ENCODE measurements at regions not wholly inside any gene's neighbourhood (a gene's known extent, or its start where the extent isn't known, plus 50 kb on each side); places are given as distances from the start of the nearest gene placed in this dataset.
"Not testable (repeated sequence)": the region's sequence is repeated elsewhere in the genome, so short reads cannot be mapped to it uniquely, and the experiment has no call there.

GRCh38 chr14:28373721-28374120 is 392.9 kb upstream of the FOXG1 start:
- H3K27ac ChIP-seq, result no peak overlapping the region
- no peak overlapping the region for H2AFZ ChIP-seq
- no peaks in the 10 kb centered on the region for H3K9me3 ChIP-seq (ENCODE audit: low read depth)
- no peaks in the 10 kb centered on the region for H4K20me1 ChIP-seq (ENCODE audit: insufficient read depth)
- in situ Hi-C loops (cut with MboI), result no loop called here
- DNase-seq, result no peak
- H3F3A ChIP-seq (ENCODE audit: insufficient read depth), result no peaks in the 10 kb centered on the region
- H3K36me3 ChIP-seq (ENCODE audit: low read depth), result no peaks in the 10 kb centered on the region
- H3K27me3 ChIP-seq (replicated peaks; ENCODE audit: insufficient read depth), result no peaks in the 10 kb centered on the region
- no peaks in the 10 kb centered on the region for H3K9me2 ChIP-seq (ENCODE audit: insufficient read depth)
- H3K4me2 ChIP-seq (ENCODE audit: unreplicated experiment), result no peak overlapping the region
- WGBS, 2 experiments (ENCODE audit: low coverage in 1 of 2, low lambda C conversion rate in 2 of 2, missing lambda C conversion rate in 2 of 2), result 32 to 39% methylated on average over 3 of the region's 3 CpGs
- H3K4me3 ChIP-seq, result no peak overlapping the region
- TF ChIP-seq EZH2 (IDR thresholded peaks at IDR 0.05; ENCODE audit: insufficient read depth, poor library complexity, severe bottlenecking), result no peak
- no peak for TF ChIP-seq EZH2phosphoT487 (IDR thresholded peaks at IDR 0.05; ENCODE audit: insufficient read depth, low read depth)
- H3K79me2 ChIP-seq (ENCODE audit: insufficient read depth), result no peaks in the 10 kb centered on the region
- no peaks in the 10 kb centered on the region for H3K4me1 ChIP-seq (ENCODE audit: insufficient read depth)
- H3K9ac ChIP-seq, result no peak overlapping the region

- no peak overlapping the region for H3K4me3 ChIP-seq
- H3K9me3 ChIP-seq (ENCODE audit: low read depth), result no peaks in the 10 kb centered on the region
- no peaks in the 10 kb centered on the region for H3K9me2 ChIP-seq (ENCODE audit: insufficient read depth)
- TF ChIP-seq EZH2phosphoT487 (IDR thresholded peaks at IDR 0.05; ENCODE audit: insufficient read depth, low read depth), result no peak
- TF ChIP-seq EZH2 (IDR thresholded peaks at IDR 0.05; ENCODE audit: insufficient read depth, poor library complexity, severe bottlenecking), result no peak
- no peaks in the 10 kb centered on the region for H3K27me3 ChIP-seq (replicated peaks; ENCODE audit: insufficient read depth)
- no peak overlapping the region for H3K9ac ChIP-seq
- H4K20me1 ChIP-seq (ENCODE audit: insufficient read depth), result no peaks in the 10 kb centered on the region
- H3K27ac ChIP-seq, result no peak overlapping the region
- H3K4me1 ChIP-seq (ENCODE audit: insufficient read depth), result no peaks in the 10 kb centered on the region
- no peak for DNase-seq
- H3K79me2 ChIP-seq (ENCODE audit: insufficient read depth), result no peaks in the 10 kb centered on the region
- H2AFZ ChIP-seq, result no peak overlapping the region
- H3K36me3 ChIP-seq (ENCODE audit: low read depth), result no peaks in the 10 kb centered on the region
- in situ Hi-C loops (cut with MboI), result no loop called here
- H3K4me2 ChIP-seq (ENCODE audit: unreplicated experiment), result no peak overlapping the region
- H3F3A ChIP-seq (ENCODE audit: insufficient read depth), result no peaks in the 10 kb centered on the region
Measured at GRCh38 chr14:28375295-28375694, 391.3 kb upstream of the FOXG1 start.

GRCh38 chr14:28381656-28382055 is 384.9 kb upstream of the FOXG1 start:
- Histone ChIP-seq H3K4me2 (ENCODE audit: unreplicated experiment) (no peak overlapping the region), H3F3A (ENCODE audit: insufficient read depth) (no peaks in the 10 kb centered on the region), H3K27ac (no peak overlapping the region), H3K36me3 (ENCODE audit: low read depth) (no peaks in the 10 kb centered on the region), H3K9ac (no peak overlapping the region), H2AFZ (no peak overlapping the region), H3K9me3 (ENCODE audit: low read depth) (no peaks in the 10 kb centered on the region), H3K9me2 (ENCODE audit: insufficient read depth) (no peaks in the 10 kb centered on the region), H3K4me3 (no peak overlapping the region), H4K20me1 (ENCODE audit: insufficient read depth) (no peaks in the 10 kb centered on the region), H3K79me2 (ENCODE audit: insufficient read depth) (no peaks in the 10 kb centered on the region), H3K27me3 (replicated peaks; ENCODE audit: insufficient read depth) (no peaks in the 10 kb centered on the region), H3K4me1 (ENCODE audit: insufficient read depth) (no peaks in the 10 kb centered on the region)
- in situ Hi-C loops (cut with MboI), result no loop called here
- no peak for DNase-seq
- no peak for TF ChIP-seq EZH2phosphoT487 (IDR thresholded peaks at IDR 0.05; ENCODE audit: insufficient read depth, low read depth)
- TF ChIP-seq EZH2 (IDR thresholded peaks at IDR 0.05; ENCODE audit: insufficient read depth, poor library complexity, severe bottlenecking), result no peak
- 3 to 4% methylated on average over 2 of the region's 2 CpGs for WGBS, 2 experiments (ENCODE audit: low coverage in 1 of 2, low lambda C conversion rate in 2 of 2, missing lambda C conversion rate in 2 of 2)

GRCh38 chr14:28382444-28383190 is 384.0 kb upstream of the FOXG1 start:
- Histone ChIP-seq H3K9ac (no peak overlapping the region), H3K9me2 (ENCODE audit: insufficient read depth) (no peaks in the 10 kb centered on the region), H3K4me3 (no peak overlapping the region), H3K9me3 (ENCODE audit: low read depth) (no peaks in the 10 kb centered on the region), H3K36me3 (ENCODE audit: low read depth) (no peaks in the 10 kb centered on the region), H3K79me2 (ENCODE audit: insufficient read depth) (no peaks in the 10 kb centered on the region), H4K20me1 (ENCODE audit: insufficient read depth) (no peaks in the 10 kb centered on the region), H3K27me3 (replicated peaks; ENCODE audit: insufficient read depth) (no peaks in the 10 kb centered on the region), H3K4me1 (ENCODE audit: insufficient read depth) (no peaks in the 10 kb centered on the region), H3K4me2 (ENCODE audit: unreplicated experiment) (no peak overlapping the region), H3K27ac (no peak overlapping the region), H2AFZ (no peak overlapping the region), H3F3A (ENCODE audit: insufficient read depth) (no peaks in the 10 kb centered on the region)
- 32 to 42% methylated on average over 7 of the region's 7 CpGs for WGBS, 2 experiments (ENCODE audit: low coverage in 1 of 2, low lambda C conversion rate in 2 of 2, missing lambda C conversion rate in 2 of 2)
- TF ChIP-seq EZH2 (IDR thresholded peaks at IDR 0.05; ENCODE audit: insufficient read depth, poor library complexity, severe bottlenecking) (no peak), EZH2phosphoT487 (IDR thresholded peaks at IDR 0.05; ENCODE audit: insufficient read depth, low read depth) (no peak)
- in situ Hi-C loops (cut with MboI), result no loop called here
- DNase-seq, result no peak

GRCh38 chr14:28398506-28398905 is 368.1 kb upstream of the FOXG1 start:
- Histone ChIP-seq H3K4me2 (ENCODE audit: unreplicated experiment) (no peak overlapping the region), H3K27ac (no peak overlapping the region), H4K20me1 (ENCODE audit: insufficient read depth) (no peaks in the 10 kb centered on the region), H3K9me3 (ENCODE audit: low read depth) (no peaks in the 10 kb centered on the region), H3F3A (ENCODE audit: insufficient read depth) (no peaks in the 10 kb centered on the region), H3K79me2 (ENCODE audit: insufficient read depth) (no peaks in the 10 kb centered on the region), H3K9ac (no peak overlapping the region), H3K9me2 (ENCODE audit: insufficient read depth) (no peaks in the 10 kb centered on the region), H3K36me3 (ENCODE audit: low read depth) (no peaks in the 10 kb centered on the region), H3K4me3 (no peak overlapping the region), H3K4me1 (ENCODE audit: insufficient read depth) (no peaks in the 10 kb centered on the region), H3K27me3 (replicated peaks; ENCODE audit: insufficient read depth) (no peaks in the 10 kb centered on the region), H2AFZ (no peak overlapping the region)
- WGBS, 2 experiments (ENCODE audit: low coverage in 1 of 2, low lambda C conversion rate in 2 of 2, missing lambda C conversion rate in 2 of 2), result 0 to 2% methylated on average over 2 of the region's 2 CpGs
- TF ChIP-seq EZH2phosphoT487 (IDR thresholded peaks at IDR 0.05; ENCODE audit: insufficient read depth, low read depth), result no peak
- no peak for DNase-seq
- in situ Hi-C loops (cut with MboI), result no loop called here

GRCh38 chr14:28401705-28402104 is 364.9 kb upstream of the FOXG1 start:
- H2AFZ ChIP-seq; H3K36me3 ChIP-seq (ENCODE audit: low read depth): not testable (repeated sequence)
- WGBS, 2 experiments (ENCODE audit: low coverage in 1 of 2, low lambda C conversion rate in 2 of 2, missing lambda C conversion rate in 2 of 2), result 48 to 54% methylated on average over 2 of the region's 4 CpGs

More at GRCh38 chr14:28401705-28402104, 364.9 kb upstream of the FOXG1 start:
- DNase-seq; H3K4me3 ChIP-seq; H3K9ac ChIP-seq; H3K27me3 ChIP-seq (replicated peaks; ENCODE audit: insufficient read depth); H3F3A ChIP-seq (ENCODE audit: insufficient read depth); H3K79me2 ChIP-seq (ENCODE audit: insufficient read depth); H3K27ac ChIP-seq; H3K4me2 ChIP-seq (ENCODE audit: unreplicated experiment); H3K9me3 ChIP-seq (ENCODE audit: low read depth); H3K4me1 ChIP-seq (ENCODE audit: insufficient read depth); H3K9me2 ChIP-seq (ENCODE audit: insufficient read depth); in situ Hi-C loops (cut with MboI); H4K20me1 ChIP-seq (ENCODE audit: insufficient read depth): not testable (repeated sequence)
